ENCODE measurements at regions not wholly inside any gene's neighbourhood (a gene's known extent, or its start where the extent isn't known, plus 50 kb on each side); places are given as distances from the start of the nearest gene placed in this dataset.

- Histone ChIP-seq H3K4me1 (ENCODE audit: control insufficient read depth in 2 of 3, insufficient read depth in 2 of 3, low read depth in 1 of 3, low read length in 3 of 3) (no peaks in the 10 kb centered on the region), H3K27ac (ENCODE audit: low read depth in 2 of 2, low read length in 2 of 2) (no peak overlapping the region), H3K4me3 (ENCODE audit: low read length in 3 of 3) (no peak overlapping the region), H3K36me3 (ENCODE audit: control insufficient read depth in 2 of 3, insufficient read depth in 3 of 3, low read length in 3 of 3) (no peaks in the 10 kb centered on the region), H3K9ac (ENCODE audit: low read length in 3 of 3) (no peak overlapping the region), H3K9me3 (ENCODE audit: control insufficient read depth in 2 of 3, insufficient read depth in 1 of 3, low read length in 3 of 3) (no peaks in the 10 kb centered on the region), H3K27me3 (ENCODE audit: control insufficient read depth, insufficient read depth, low read length) (no peaks in the 10 kb centered on the region)
- TF ChIP-seq CTCF (IDR thresholded peaks at IDR 0.05; ENCODE audit: borderline replicate concordance, extremely low read depth, insufficient read depth) = no peak
- DNase-seq (no peak), FAIRE-seq (no peak)
- intact Hi-C loops (cut with DNase I) = no loop called here
These were observed 67.7 kb upstream of the C1orf87 start for GRCh38 chr1:60141276-60141675.

- no peak for TF ChIP-seq CTCF (IDR thresholded peaks at IDR 0.05; ENCODE audit: borderline replicate concordance, extremely low read depth, insufficient read depth)
- intact Hi-C loops (cut with DNase I) = no loop called here
- Histone ChIP-seq H3K27ac (ENCODE audit: low read depth in 2 of 2, low read length in 2 of 2) (no peak overlapping the region), H3K4me3 (ENCODE audit: low read length in 3 of 3) (no peak overlapping the region), H3K36me3 (ENCODE audit: control insufficient read depth in 2 of 3, insufficient read depth in 3 of 3, low read length in 3 of 3) (no peaks in the 10 kb centered on the region), H3K27me3 (ENCODE audit: control insufficient read depth, insufficient read depth, low read length) (no peaks in the 10 kb centered on the region), H3K9me3 (ENCODE audit: control insufficient read depth in 2 of 3, insufficient read depth in 1 of 3, low read length in 3 of 3) (no peaks in the 10 kb centered on the region), H3K9ac (ENCODE audit: low read length in 3 of 3) (no peak overlapping the region), H3K4me1 (ENCODE audit: control insufficient read depth in 2 of 3, insufficient read depth in 2 of 3, low read depth in 1 of 3, low read length in 3 of 3) (peaks cover 0 to 3% (median 0%) of the 10 kb centered on the region in 3 donors)
- FAIRE-seq (no peak), DNase-seq (no peak)
These were observed 63.8 kb upstream of the C1orf87 start for GRCh38 chr1:60137406-60137805.

GRCh38 chr1:60136395-60136794 is 62.8 kb upstream of the C1orf87 start:
- H3K27ac ChIP-seq (ENCODE audit: low read depth in 2 of 2, low read length in 2 of 2) = no peak overlapping the region
- no peaks in the 10 kb centered on the region for H3K36me3 ChIP-seq (ENCODE audit: control insufficient read depth in 2 of 3, insufficient read depth in 3 of 3, low read length in 3 of 3)
- intact Hi-C loops (cut with DNase I) = no loop called here
- H3K4me1 ChIP-seq (ENCODE audit: control insufficient read depth in 2 of 3, insufficient read depth in 2 of 3, low read depth in 1 of 3, low read length in 3 of 3) = peaks cover 0 to 3% (median 0%) of the 10 kb centered on the region in 3 donors
- FAIRE-seq = no peak
- no peak overlapping the region for H3K4me3 ChIP-seq (ENCODE audit: low read length in 3 of 3)
- no peaks in the 10 kb centered on the region for H3K27me3 ChIP-seq (ENCODE audit: control insufficient read depth, insufficient read depth, low read length)
- no peak overlapping the region for H3K9ac ChIP-seq (ENCODE audit: low read length in 3 of 3)
- H3K9me3 ChIP-seq (ENCODE audit: control insufficient read depth in 2 of 3, insufficient read depth in 1 of 3, low read length in 3 of 3) = no peaks in the 10 kb centered on the region
- DNase-seq = no peak
- no peak for TF ChIP-seq CTCF (IDR thresholded peaks at IDR 0.05; ENCODE audit: borderline replicate concordance, extremely low read depth, insufficient read depth)

- no peak for FAIRE-seq
- TF ChIP-seq CTCF (IDR thresholded peaks at IDR 0.05; ENCODE audit: borderline replicate concordance, extremely low read depth, insufficient read depth) = no peak
- intact Hi-C loops (cut with DNase I) = no loop called here
- no peak for DNase-seq
- no peaks in the 10 kb centered on the region for H3K27me3 ChIP-seq (ENCODE audit: control insufficient read depth, insufficient read depth, low read length)
- H3K4me3 ChIP-seq (ENCODE audit: low read length in 3 of 3) = no peak overlapping the region
- peaks cover 0 to 3% (median 0%) of the 10 kb centered on the region in 3 donors for H3K4me1 ChIP-seq (ENCODE audit: control insufficient read depth in 2 of 3, insufficient read depth in 2 of 3, low read depth in 1 of 3, low read length in 3 of 3)
- no peaks in the 10 kb centered on the region for H3K9me3 ChIP-seq (ENCODE audit: control insufficient read depth in 2 of 3, insufficient read depth in 1 of 3, low read length in 3 of 3)
- no peak overlapping the region for H3K27ac ChIP-seq (ENCODE audit: low read depth in 2 of 2, low read length in 2 of 2)
- H3K36me3 ChIP-seq (ENCODE audit: control insufficient read depth in 2 of 3, insufficient read depth in 3 of 3, low read length in 3 of 3) = no peaks in the 10 kb centered on the region
- H3K9ac ChIP-seq (ENCODE audit: low read length in 3 of 3) = no peak overlapping the region
These were observed 61.1 kb upstream of the C1orf87 start for GRCh38 chr1:60134716-60135115.
